Chondrocyte (in vitro differentiated cells): ENCODE measurements at regions not wholly inside any gene's neighbourhood (a gene's known extent, or its start where the extent isn't known, plus 50 kb on each side); places are given as distances from the start of the nearest gene placed in this dataset.

ENCODE experiments used
- DNase-seq: peaks from one replicate; pipeline ENCODE4 v3.0.0; 2021; ENCODE audit warnings: mixed read lengths, low spot score
- H3K27ac Mint-ChIP-seq: one replicate; pipeline ENCODE4 v1.8.0; 2021; ENCODE audit warnings: mild to moderate bottlenecking, moderate library complexity, mixed read lengths; ENCODE audit not compliant: unreplicated experiment
- H3K27me3 Mint-ChIP-seq: 2 replicates; pipeline ENCODE4 v1.8.0; 2021; ENCODE audit warnings: low read depth, mixed read lengths
- H3K36me3 Mint-ChIP-seq: 2 replicates; pipeline ENCODE4 v1.8.0; 2021; ENCODE audit warnings: low read depth, mixed read lengths
- H3K4me1 Mint-ChIP-seq: 2 replicates; pipeline ENCODE4 v1.8.0; 2021; ENCODE audit warnings: low read depth, mild to moderate bottlenecking, mixed read lengths
- H3K4me3 Mint-ChIP-seq: one replicate; pipeline ENCODE4 v1.8.0; 2021; ENCODE audit warnings: mild to moderate bottlenecking, moderate library complexity, mixed read lengths; ENCODE audit not compliant: unreplicated experiment
- H3K9me3 Mint-ChIP-seq: 2 replicates; pipeline ENCODE4 v1.8.0; 2021; ENCODE audit warnings: low read depth, mixed read lengths
- TF ChIP-seq, protein P1 (sequence below): fragments of 200-600 bp; sonication (generic); IDR thresholded peaks from 2 replicates; pipeline ENCODE4 v1.5.0; 2021; ENCODE audit warnings: antibody characterized with exemption, mild to moderate bottlenecking, moderate library complexity

- Mint-ChIP-seq H3K9me3 (peaks cover 38% of the 10 kb centered on the region), H3K27ac (no peak overlapping the region), H3K4me1 (no peaks in the 10 kb centered on the region), H3K36me3 (peaks cover 2% of the 10 kb centered on the region), H3K4me3 (no peak overlapping the region), H3K27me3 (no peaks in the 10 kb centered on the region)
- DNase-seq = no peak
- TF ChIP-seq, protein P1, sequence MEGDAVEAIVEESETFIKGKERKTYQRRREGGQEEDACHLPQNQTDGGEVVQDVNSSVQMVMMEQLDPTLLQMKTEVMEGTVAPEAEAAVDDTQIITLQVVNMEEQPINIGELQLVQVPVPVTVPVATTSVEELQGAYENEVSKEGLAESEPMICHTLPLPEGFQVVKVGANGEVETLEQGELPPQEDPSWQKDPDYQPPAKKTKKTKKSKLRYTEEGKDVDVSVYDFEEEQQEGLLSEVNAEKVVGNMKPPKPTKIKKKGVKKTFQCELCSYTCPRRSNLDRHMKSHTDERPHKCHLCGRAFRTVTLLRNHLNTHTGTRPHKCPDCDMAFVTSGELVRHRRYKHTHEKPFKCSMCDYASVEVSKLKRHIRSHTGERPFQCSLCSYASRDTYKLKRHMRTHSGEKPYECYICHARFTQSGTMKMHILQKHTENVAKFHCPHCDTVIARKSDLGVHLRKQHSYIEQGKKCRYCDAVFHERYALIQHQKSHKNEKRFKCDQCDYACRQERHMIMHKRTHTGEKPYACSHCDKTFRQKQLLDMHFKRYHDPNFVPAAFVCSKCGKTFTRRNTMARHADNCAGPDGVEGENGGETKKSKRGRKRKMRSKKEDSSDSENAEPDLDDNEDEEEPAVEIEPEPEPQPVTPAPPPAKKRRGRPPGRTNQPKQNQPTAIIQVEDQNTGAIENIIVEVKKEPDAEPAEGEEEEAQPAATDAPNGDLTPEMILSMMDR = no peak
Measured at GRCh38 chr10:130519791-130520190, 383.6 kb downstream of the GLRX3 start.

- Mint-ChIP-seq H3K4me1 (no peaks in the 10 kb centered on the region), H3K4me3 (no peak overlapping the region), H3K27me3 (no peaks in the 10 kb centered on the region), H3K27ac (no peak overlapping the region), H3K9me3 (peaks cover 36% of the 10 kb centered on the region), H3K36me3 (no peaks in the 10 kb centered on the region)
- DNase-seq = no peak
- TF ChIP-seq, protein P1 = no peak
Measured at GRCh38 chr10:130531312-130531711, 395.1 kb downstream of the GLRX3 start.

- DNase-seq = no peak
- peaks cover 16% of the 10 kb centered on the region for H3K9me3 Mint-ChIP-seq
- no peak overlapping the region for H3K27ac Mint-ChIP-seq
- H3K4me1 Mint-ChIP-seq = no peaks in the 10 kb centered on the region
- no peaks in the 10 kb centered on the region for H3K36me3 Mint-ChIP-seq
- no peak overlapping the region for H3K4me3 Mint-ChIP-seq
- TF ChIP-seq, protein P1 = no peak
- H3K27me3 Mint-ChIP-seq = no peaks in the 10 kb centered on the region
Measured at GRCh38 chr10:130541090-130541489, 404.9 kb downstream of the GLRX3 start.

DNA sequence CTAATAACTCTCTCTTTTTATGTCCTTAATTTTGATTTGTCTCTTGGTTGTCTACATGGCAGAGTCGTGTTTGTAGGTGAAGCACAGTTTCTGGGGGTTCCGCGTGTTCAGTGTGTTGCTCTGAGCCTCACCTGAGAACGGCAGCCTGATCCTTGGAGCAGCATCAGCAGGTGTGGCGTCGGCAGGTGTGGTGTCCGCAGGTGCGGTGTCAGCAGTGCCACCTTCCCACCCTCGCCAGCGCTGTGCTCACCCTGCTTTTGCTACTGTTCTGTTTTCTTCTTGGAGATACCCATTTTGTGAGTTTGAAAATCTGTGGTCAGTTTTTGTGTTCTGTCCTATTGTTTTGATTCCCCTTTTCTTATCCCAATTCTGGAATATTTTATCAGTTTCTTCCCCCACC is 406.6 kb downstream of the GLRX3 start:
- Mint-ChIP-seq H3K4me1 (no peaks in the 10 kb centered on the region), H3K27ac (no peak overlapping the region), H3K36me3 (no peaks in the 10 kb centered on the region), H3K4me3 (no peak overlapping the region), H3K9me3 (peaks cover 4% of the 10 kb centered on the region), H3K27me3 (peaks cover 4% of the 10 kb centered on the region)
- DNase-seq = no peak
- TF ChIP-seq, protein P1 = no peak

DNA sequence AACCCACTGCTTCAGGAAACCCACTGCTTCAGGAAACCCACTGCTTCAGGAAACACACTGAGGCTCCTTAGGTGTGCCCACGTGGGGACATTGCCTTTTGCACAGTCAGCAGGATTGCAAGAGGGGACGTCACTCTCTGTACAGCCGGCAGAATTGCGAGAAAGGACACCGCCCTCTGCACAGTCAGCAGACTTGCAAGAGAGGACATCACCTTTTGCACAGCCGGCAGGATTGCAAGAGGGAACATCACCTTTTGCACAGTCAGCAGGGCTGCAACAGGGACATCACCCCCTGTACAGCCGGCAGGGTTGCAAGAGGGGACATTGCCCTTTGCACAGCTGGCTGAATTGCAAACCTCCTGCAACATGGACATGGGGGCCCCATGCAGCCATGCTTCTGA is 407.6 kb downstream of the GLRX3 start:
- H3K27me3 Mint-ChIP-seq = peaks cover 4% of the 10 kb centered on the region
- H3K36me3 Mint-ChIP-seq = no peaks in the 10 kb centered on the region

More for the DNA sequence above, 407.6 kb downstream of the GLRX3 start:
- Mint-ChIP-seq H3K9me3 (peaks cover 3% of the 10 kb centered on the region), H3K4me3 (no peak overlapping the region), H3K4me1 (no peaks in the 10 kb centered on the region), H3K27ac (no peak overlapping the region)
- TF ChIP-seq, protein P1 = no peak
- no peak for DNase-seq
